Gastroesophageal sphincter (tissue), 3 donors: ENCODE measurements at regions not wholly inside any gene's neighbourhood (a gene's known extent, or its start where the extent isn't known, plus 50 kb on each side); places are given as distances from the start of the nearest gene placed in this dataset.

Experiments used
- CTCF ChIP-seq, 4 experiments: fragments of 200-600 bp in 2 of 4; fragments of 450-650 bp in 2 of 4; sonication (generic) in 1 of 4; IDR thresholded peaks; one replicate each; pipeline ENCODE4 v1.5.1; 2017 to 2019; ENCODE audit warnings: antibody characterized with exemption in 4 of 4, mild to moderate bottlenecking in 2 of 4, moderate library complexity in 2 of 4
- EP300 ChIP-seq: sonication (generic); formaldehyde crosslinking; IDR thresholded peaks from one replicate; pipeline ENCODE4 v1.6.1; 2017; ENCODE audit warnings: antibody characterized with exemption, mild to moderate bottlenecking
- POLR2A ChIP-seq, 2 donors: fragments of 450-650 bp; IDR thresholded peaks; one replicate each; pipeline ENCODE4 v1.6.1; 2017; ENCODE audit warnings: antibody characterized with exemption in 2 of 2, mild to moderate bottlenecking in 2 of 2, moderate library complexity in 1 of 2
- POLR2AphosphoS5 ChIP-seq: sonication (generic); formaldehyde crosslinking; IDR thresholded peaks from one replicate; pipeline ENCODE4 v1.6.1; 2017; ENCODE audit warnings: antibody characterized with exemption

GRCh38 chrX:142742581-142742980 lies 283.1 kb upstream of the SPANXN4 start:
- TF ChIP-seq CTCF (IDR thresholded peaks at IDR 0.05) (no peak), POLR2A (IDR thresholded peaks at IDR 0.05) (no peak), POLR2AphosphoS5 (no peak), EP300 (no peak)
